ENCODE measurements at regions not wholly inside any gene's neighbourhood (a gene's known extent, or its start where the extent isn't known, plus 50 kb on each side); places are given as distances from the start of the nearest gene placed in this dataset.
"Not testable (repeated sequence)": the region's sequence is repeated elsewhere in the genome, so short reads cannot be mapped to it uniquely, and the experiment has no call there.

DNA sequence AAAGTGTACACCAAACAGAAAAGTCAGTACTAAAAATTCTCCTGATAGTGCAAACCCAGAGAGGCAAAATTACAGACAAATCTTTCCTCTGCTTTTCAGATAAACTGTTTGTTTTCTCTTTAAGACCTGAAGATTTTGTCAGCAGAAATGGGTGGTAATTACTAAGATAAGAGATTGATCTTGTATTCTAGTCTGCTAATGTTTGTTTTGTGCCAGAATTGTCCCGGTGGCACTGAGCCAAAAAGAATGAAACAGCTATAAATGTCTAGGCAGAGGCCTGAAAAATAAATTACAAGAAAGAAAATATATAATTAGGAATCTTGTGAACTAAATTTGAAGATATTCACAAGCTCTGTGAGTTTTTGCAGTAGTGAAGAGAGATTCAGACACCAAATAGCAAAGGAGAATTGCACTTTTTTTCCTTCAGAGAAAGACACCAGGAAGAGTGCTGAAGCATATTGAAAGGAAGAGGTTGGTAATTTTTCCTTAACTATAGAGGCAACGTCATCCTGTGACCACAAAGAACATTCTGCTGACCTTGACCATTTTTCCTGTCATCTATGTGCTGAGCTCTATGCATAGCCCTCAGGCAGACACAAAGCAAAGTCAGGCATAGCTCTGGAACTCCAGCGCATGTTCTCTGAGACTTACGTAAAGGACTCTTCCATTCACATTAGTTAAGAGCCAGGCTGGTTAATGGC is 314.5 kb upstream of the RASGEF1B start:
- Histone ChIP-seq H3K27ac (no peak overlapping the region), H3K4me3 (no peak overlapping the region), H3K4me1 (ENCODE audit: low read depth) (no peaks in the 10 kb centered on the region), H3K27me3 (no peaks in the 10 kb centered on the region), H3K36me3 (no peaks in the 10 kb centered on the region), H3K9me3 (ENCODE audit: low read depth) (no peaks in the 10 kb centered on the region)
- TF ChIP-seq, protein P1, sequence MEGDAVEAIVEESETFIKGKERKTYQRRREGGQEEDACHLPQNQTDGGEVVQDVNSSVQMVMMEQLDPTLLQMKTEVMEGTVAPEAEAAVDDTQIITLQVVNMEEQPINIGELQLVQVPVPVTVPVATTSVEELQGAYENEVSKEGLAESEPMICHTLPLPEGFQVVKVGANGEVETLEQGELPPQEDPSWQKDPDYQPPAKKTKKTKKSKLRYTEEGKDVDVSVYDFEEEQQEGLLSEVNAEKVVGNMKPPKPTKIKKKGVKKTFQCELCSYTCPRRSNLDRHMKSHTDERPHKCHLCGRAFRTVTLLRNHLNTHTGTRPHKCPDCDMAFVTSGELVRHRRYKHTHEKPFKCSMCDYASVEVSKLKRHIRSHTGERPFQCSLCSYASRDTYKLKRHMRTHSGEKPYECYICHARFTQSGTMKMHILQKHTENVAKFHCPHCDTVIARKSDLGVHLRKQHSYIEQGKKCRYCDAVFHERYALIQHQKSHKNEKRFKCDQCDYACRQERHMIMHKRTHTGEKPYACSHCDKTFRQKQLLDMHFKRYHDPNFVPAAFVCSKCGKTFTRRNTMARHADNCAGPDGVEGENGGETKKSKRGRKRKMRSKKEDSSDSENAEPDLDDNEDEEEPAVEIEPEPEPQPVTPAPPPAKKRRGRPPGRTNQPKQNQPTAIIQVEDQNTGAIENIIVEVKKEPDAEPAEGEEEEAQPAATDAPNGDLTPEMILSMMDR (IDR thresholded peaks at IDR 0.05; ENCODE audit: low read depth, low read length): no peak
- DNase-seq (ENCODE audit: low read depth in 1 of 2, low spot score in 1 of 2): peak in 1 of 2 donors; percentile 77

DNA sequence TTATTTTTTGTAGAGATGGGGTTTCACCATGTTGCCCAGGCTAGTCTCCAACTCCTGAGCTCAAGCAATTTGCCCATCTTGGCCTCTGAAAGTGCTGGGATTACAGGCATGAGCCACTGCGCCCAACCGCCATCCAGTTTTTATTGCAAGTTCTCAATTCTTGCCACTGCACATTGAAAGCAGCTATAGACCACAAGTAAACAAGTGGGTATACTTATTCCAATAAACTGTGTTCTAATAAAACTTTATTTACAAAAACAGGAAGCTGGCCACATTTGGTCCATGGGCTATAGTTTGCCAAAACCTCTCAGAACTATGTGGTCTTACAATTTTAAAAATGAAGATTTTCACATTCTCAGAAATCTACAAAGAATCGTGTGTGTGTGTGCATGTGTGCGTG is 313.6 kb upstream of the RASGEF1B start:
- Histone ChIP-seq H3K4me3 (no peak overlapping the region), H3K4me1 (ENCODE audit: low read depth) (no peaks in the 10 kb centered on the region), H3K9me3 (ENCODE audit: low read depth) (no peaks in the 10 kb centered on the region), H3K27ac (no peak overlapping the region), H3K27me3 (no peaks in the 10 kb centered on the region), H3K36me3 (no peaks in the 10 kb centered on the region)
- TF ChIP-seq, protein P1 (IDR thresholded peaks at IDR 0.05; ENCODE audit: low read depth, low read length): no peak
- no peak for DNase-seq (ENCODE audit: low read depth in 1 of 2, low spot score in 1 of 2)

DNA sequence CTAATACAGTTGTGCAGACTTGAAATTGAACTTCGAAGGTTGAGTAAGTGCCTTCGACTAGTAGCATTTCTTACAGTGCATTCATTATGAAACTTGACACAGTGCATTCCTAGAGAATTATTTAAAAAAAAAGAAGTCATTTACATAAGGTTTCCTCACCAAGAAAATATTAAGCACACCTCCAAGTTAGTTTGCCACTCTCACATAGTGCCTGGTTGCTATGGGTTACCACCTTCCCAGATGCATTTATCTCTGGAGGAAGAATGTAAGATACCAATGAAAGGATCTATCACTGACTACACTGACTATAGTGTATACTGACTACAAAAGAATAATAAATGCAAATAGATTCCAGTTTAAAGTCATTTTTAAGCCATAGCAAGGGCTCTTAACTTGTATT is 311.9 kb upstream of the RASGEF1B start:
- no peaks in the 10 kb centered on the region for H3K4me1 ChIP-seq (ENCODE audit: low read depth)
- TF ChIP-seq, protein P1 (IDR thresholded peaks at IDR 0.05; ENCODE audit: low read depth, low read length): no peak
- H3K27me3 ChIP-seq: no peaks in the 10 kb centered on the region
- no peaks in the 10 kb centered on the region for H3K9me3 ChIP-seq (ENCODE audit: low read depth)
- H3K4me3 ChIP-seq: no peak overlapping the region
- no peak for DNase-seq (ENCODE audit: low read depth in 1 of 2, low spot score in 1 of 2)
- no peak overlapping the region for H3K27ac ChIP-seq
- H3K36me3 ChIP-seq: no peaks in the 10 kb centered on the region

DNA sequence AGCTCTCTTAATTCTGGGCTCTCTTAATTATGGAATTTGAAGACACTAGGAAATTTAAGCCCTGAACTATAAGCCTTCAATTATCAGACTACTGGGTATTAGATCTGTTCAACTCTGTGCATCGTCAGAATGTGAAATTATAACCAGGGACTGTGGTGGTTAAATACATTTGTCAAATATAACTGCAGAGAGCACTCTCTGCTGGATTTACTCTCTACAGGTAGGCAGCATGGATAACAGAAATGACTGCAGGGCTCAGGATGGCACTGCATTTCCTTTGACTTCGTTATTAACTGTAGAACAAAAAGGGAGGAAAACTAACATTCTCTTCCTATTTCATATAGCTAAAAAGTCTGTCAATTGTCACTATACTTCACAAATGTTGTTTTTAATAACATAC is 310.1 kb upstream of the RASGEF1B start:
- Histone ChIP-seq H3K9me3 (ENCODE audit: low read depth) (no peaks in the 10 kb centered on the region), H3K27ac (no peak overlapping the region), H3K36me3 (no peaks in the 10 kb centered on the region), H3K4me1 (ENCODE audit: low read depth) (no peaks in the 10 kb centered on the region), H3K27me3 (no peaks in the 10 kb centered on the region), H3K4me3 (no peak overlapping the region)
- no peak for DNase-seq (ENCODE audit: low read depth in 1 of 2, low spot score in 1 of 2)
- TF ChIP-seq, protein P1 (IDR thresholded peaks at IDR 0.05; ENCODE audit: low read depth, low read length): no peak

DNA sequence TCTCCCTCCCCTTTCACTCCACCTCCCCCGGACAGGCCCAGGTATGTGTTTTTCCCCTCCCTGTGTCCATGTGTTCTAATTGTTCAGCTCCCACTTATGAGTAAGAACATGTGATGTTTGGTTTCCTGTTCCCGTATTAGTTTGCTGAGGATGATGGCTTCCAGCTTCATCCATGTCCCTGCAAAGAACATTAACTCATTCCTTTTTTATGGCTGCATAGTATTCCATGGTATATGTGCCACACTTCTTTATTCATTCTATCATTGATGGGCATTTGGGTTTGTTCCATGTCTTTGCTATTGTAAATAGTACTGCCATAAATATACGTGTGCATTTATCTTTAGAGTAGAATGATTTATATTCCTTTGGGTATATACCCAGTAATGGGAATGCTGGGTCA is 306.0 kb upstream of the RASGEF1B start:
- H3K4me3 ChIP-seq; DNase-seq (ENCODE audit: low read depth in 1 of 2, low spot score in 1 of 2); H3K27me3 ChIP-seq; H3K27ac ChIP-seq; H3K4me1 ChIP-seq (ENCODE audit: low read depth); H3K9me3 ChIP-seq (ENCODE audit: low read depth); H3K36me3 ChIP-seq: not testable (repeated sequence)

DNA sequence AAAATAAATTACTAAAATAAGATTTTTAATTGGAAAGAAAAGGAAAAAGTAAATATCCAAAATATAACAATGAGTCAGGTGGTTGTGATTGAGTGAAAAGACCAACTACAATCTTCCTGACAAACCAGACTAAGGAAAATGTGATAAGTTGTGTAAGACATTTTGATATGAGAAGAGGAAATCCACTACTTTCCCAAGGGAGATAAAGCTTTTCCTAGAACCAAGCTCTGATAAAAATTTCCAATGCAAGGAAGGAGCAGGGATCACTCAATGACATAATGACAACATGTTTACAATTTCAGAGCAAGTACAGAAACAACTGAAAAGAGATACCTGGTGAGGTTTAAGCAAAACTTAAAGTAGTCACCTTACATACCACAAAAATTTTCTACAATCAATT is 305.1 kb upstream of the RASGEF1B start:
- no peaks in the 10 kb centered on the region for H3K4me1 ChIP-seq (ENCODE audit: low read depth)
- H3K9me3 ChIP-seq (ENCODE audit: low read depth): no peaks in the 10 kb centered on the region
- DNase-seq (ENCODE audit: low read depth in 1 of 2, low spot score in 1 of 2): no peak
- no peaks in the 10 kb centered on the region for H3K36me3 ChIP-seq
- H3K27ac ChIP-seq: no peak overlapping the region
- TF ChIP-seq, protein P1 (IDR thresholded peaks at IDR 0.05; ENCODE audit: low read depth, low read length): no peak
- no peak overlapping the region for H3K4me3 ChIP-seq
- H3K27me3 ChIP-seq: no peaks in the 10 kb centered on the region

Data from cardiac muscle cell (in vitro differentiated cells and primary cell).